ENCODE measurements at regions not wholly inside any gene's neighbourhood (a gene's known extent, or its start where the extent isn't known, plus 50 kb on each side); places are given as distances from the start of the nearest gene placed in this dataset.
"Not testable (repeated sequence)": the region's sequence is repeated elsewhere in the genome, so short reads cannot be mapped to it uniquely, and the experiment has no call there.

- H3K27me3 ChIP-seq, result no peaks in the 10 kb centered on the region
- Mint-ChIP-seq H3K9me3 (peaks cover 1% of the 10 kb centered on the region), H3K4me3 (no peak overlapping the region), H3K27ac (no peak overlapping the region), H3K27me3 (ENCODE audit: insufficient read depth, low read depth) (no peaks in the 10 kb centered on the region), H3K4me1 (no peaks in the 10 kb centered on the region), H3K36me3 (no peaks in the 10 kb centered on the region)
- no peak overlapping the region for H2AFZ ChIP-seq (replicated peaks)
- H3K4me3 ChIP-seq, result no peak overlapping the region
- H3K4me2 ChIP-seq, result no peak overlapping the region
- no peak for TF ChIP-seq EZH2phosphoT487 (IDR thresholded peaks at IDR 0.05)
- TF ChIP-seq CTCF (IDR thresholded peaks at IDR 0.05), result no peak
- no peak for TF ChIP-seq EZH2 (IDR thresholded peaks at IDR 0.05)
- DNase-seq (ENCODE audit: low spot score), result no peak
- H3K9ac ChIP-seq, result no peak overlapping the region
- H3K36me3 ChIP-seq, result no peaks in the 10 kb centered on the region
- no peaks in the 10 kb centered on the region for H4K20me1 ChIP-seq (ENCODE audit: low read depth)
- H3F3A ChIP-seq (ENCODE audit: low read depth), result no peaks in the 10 kb centered on the region
- H3K4me1 ChIP-seq, result no peaks in the 10 kb centered on the region
- H3K79me2 ChIP-seq (ENCODE audit: low read depth), result no peaks in the 10 kb centered on the region
- no peaks in the 10 kb centered on the region for H3K9me3 ChIP-seq (ENCODE audit: low read depth)
- H3K27ac ChIP-seq, result no peak overlapping the region
These were observed 74.0 kb upstream of the MSH6 start for GRCh38 chr2:47708801-47709499.

DNA sequence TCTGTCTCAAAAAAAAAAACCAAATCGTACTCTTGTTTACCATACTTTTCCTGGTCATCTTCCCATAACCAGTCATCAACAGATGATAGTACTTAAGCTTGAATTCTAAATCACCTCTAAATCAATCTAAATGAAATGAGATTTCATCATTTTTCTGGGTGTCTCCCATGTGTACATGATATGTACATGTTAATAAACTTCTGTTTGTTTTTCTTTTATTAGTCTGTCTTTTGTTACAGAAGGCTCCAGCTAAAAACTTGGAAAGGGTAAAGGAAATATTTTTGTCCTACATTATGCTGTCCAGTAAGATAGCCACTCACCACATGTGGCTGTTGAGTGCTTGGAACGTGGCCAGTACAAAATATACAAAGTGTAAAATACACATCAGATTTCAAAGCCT, 78.7 kb upstream of the MSH6 start:
- no peaks in the 10 kb centered on the region for H3K36me3 ChIP-seq
- H3K4me3 Mint-ChIP-seq, result no peak overlapping the region
- peaks cover under 1% of the 10 kb centered on the region for H3K4me1 Mint-ChIP-seq
- no peaks in the 10 kb centered on the region for H3K27me3 Mint-ChIP-seq (ENCODE audit: insufficient read depth, low read depth)
- TF ChIP-seq EZH2phosphoT487 (IDR thresholded peaks at IDR 0.05) (no peak), EZH2 (IDR thresholded peaks at IDR 0.05) (no peak), CTCF (IDR thresholded peaks at IDR 0.05) (no peak)
- H3F3A ChIP-seq (ENCODE audit: low read depth), result peaks cover 14% of the 10 kb centered on the region
- no peak overlapping the region for H3K4me3 ChIP-seq
- H3K79me2 ChIP-seq (ENCODE audit: low read depth), result no peaks in the 10 kb centered on the region
- H3K9me3 ChIP-seq (ENCODE audit: low read depth), result peaks cover 8% of the 10 kb centered on the region
- no peaks in the 10 kb centered on the region for H3K36me3 Mint-ChIP-seq
- no peak overlapping the region for H2AFZ ChIP-seq (replicated peaks)
- no peaks in the 10 kb centered on the region for H3K27me3 ChIP-seq
- H3K9me3 Mint-ChIP-seq, result no peaks in the 10 kb centered on the region
- no peak overlapping the region for H3K27ac ChIP-seq
- no peaks in the 10 kb centered on the region for H4K20me1 ChIP-seq (ENCODE audit: low read depth)
- no peak overlapping the region for H3K4me2 ChIP-seq
- no peak overlapping the region for H3K9ac ChIP-seq
- H3K4me1 ChIP-seq, result peaks cover 3% of the 10 kb centered on the region
- no peak for DNase-seq (ENCODE audit: low spot score)
- no peak overlapping the region for H3K27ac Mint-ChIP-seq

DNA sequence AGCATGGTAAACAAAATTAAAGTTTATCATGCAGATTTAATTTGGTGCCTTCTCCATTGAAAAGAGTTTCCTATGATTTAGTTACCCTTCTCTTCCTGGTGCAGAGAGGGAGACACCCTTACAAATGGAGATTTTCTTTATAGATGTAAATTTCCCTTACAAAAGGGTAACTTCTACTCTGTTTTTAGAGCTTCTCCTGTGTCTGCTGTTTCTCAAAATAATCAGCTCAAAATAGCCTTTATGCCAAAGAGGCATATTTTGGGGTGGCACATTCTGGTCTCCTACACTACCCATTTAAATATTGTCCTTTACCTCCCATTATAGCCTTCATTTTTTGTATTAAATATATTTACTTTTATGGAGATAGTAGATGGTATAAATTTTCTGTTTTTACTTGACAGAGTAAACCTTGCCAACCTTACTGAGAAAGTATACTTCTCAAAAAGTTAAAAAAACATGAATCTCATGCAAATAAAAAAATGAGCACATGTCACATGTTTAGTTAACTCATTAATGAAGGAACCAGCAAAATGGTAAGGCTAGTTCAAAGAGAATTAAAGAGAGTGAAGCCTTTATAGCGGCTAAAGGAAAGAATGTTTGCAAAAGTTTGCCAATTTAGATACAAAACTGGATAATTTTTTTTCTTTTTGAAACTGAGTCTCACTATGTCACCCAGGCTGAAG, 83.3 kb upstream of the MSH6 start:
- Mint-ChIP-seq H3K4me3 (no peak overlapping the region), H3K4me1 (peaks cover 35% of the 10 kb centered on the region)
- no peak overlapping the region for H3K27ac ChIP-seq

GRCh38 chr2:47698436-47698972, 84.4 kb upstream of the MSH6 start:
- not testable (repeated sequence) for H3K79me2 ChIP-seq (ENCODE audit: low read depth); H3K9me3 Mint-ChIP-seq; H4K20me1 ChIP-seq (ENCODE audit: low read depth); H3K27ac Mint-ChIP-seq; H3K27me3 Mint-ChIP-seq (ENCODE audit: insufficient read depth, low read depth); H3K36me3 ChIP-seq; H3K4me3 Mint-ChIP-seq; H3K27me3 ChIP-seq; H3K36me3 Mint-ChIP-seq; H3K4me3 ChIP-seq; H2AFZ ChIP-seq (replicated peaks); H3K9ac ChIP-seq
- peak overlapping the region; percentile 18 for H3K27ac ChIP-seq
- H3K4me1 ChIP-seq, result peaks cover 42% of the 10 kb centered on the region
- H3K4me1 Mint-ChIP-seq, result peaks cover 38% of the 10 kb centered on the region
- H3F3A ChIP-seq (ENCODE audit: low read depth), result peaks cover 54% of the 10 kb centered on the region
- peak; percentile 12 for DNase-seq (ENCODE audit: low spot score)
- peak overlapping the region; percentile 66 for H3K4me2 ChIP-seq
- peaks cover 10% of the 10 kb centered on the region for H3K9me3 ChIP-seq (ENCODE audit: low read depth)

More for the DNA sequence above, 83.3 kb upstream of the MSH6 start:
- Histone ChIP-seq H3K9ac (no peak overlapping the region), H3K4me1 (peaks cover 42% of the 10 kb centered on the region), H3K36me3 (no peaks in the 10 kb centered on the region), H3K4me2 (no peak overlapping the region), H2AFZ (replicated peaks) (no peak overlapping the region), H3K79me2 (ENCODE audit: low read depth) (no peaks in the 10 kb centered on the region), H3K9me3 (ENCODE audit: low read depth) (peaks cover 10% of the 10 kb centered on the region), H4K20me1 (ENCODE audit: low read depth) (no peaks in the 10 kb centered on the region), H3K4me3 (no peak overlapping the region), H3F3A (ENCODE audit: low read depth) (peaks cover 54% of the 10 kb centered on the region), H3K27me3 (no peaks in the 10 kb centered on the region)
- no peak overlapping the region for H3K27ac Mint-ChIP-seq
- TF ChIP-seq EZH2 (IDR thresholded peaks at IDR 0.05) (no peak), EZH2phosphoT487 (IDR thresholded peaks at IDR 0.05) (no peak), CTCF (IDR thresholded peaks at IDR 0.05) (no peak)
- H3K9me3 Mint-ChIP-seq, result no peaks in the 10 kb centered on the region
- H3K27me3 Mint-ChIP-seq (ENCODE audit: insufficient read depth, low read depth), result no peaks in the 10 kb centered on the region
- DNase-seq (ENCODE audit: low spot score), result no peak
- H3K36me3 Mint-ChIP-seq, result no peaks in the 10 kb centered on the region

GRCh38 chr2:47697681-47698435, 85.1 kb upstream of the MSH6 start:
- not testable (repeated sequence) for H3K9ac ChIP-seq; H3K27me3 ChIP-seq; H3K36me3 ChIP-seq; H3K27ac Mint-ChIP-seq; H3K9me3 Mint-ChIP-seq; H3K4me3 Mint-ChIP-seq; H3K36me3 Mint-ChIP-seq; H3K27me3 Mint-ChIP-seq (ENCODE audit: insufficient read depth, low read depth); H3K79me2 ChIP-seq (ENCODE audit: low read depth); H4K20me1 ChIP-seq (ENCODE audit: low read depth); H3K4me3 ChIP-seq; H2AFZ ChIP-seq (replicated peaks)
- H3F3A ChIP-seq (ENCODE audit: low read depth), result peaks cover 54% of the 10 kb centered on the region
- DNase-seq (ENCODE audit: low spot score), result peak; percentile 32
- H3K27ac ChIP-seq, result peak overlapping the region; percentile 79
- H3K4me1 Mint-ChIP-seq, result peaks cover 38% of the 10 kb centered on the region
- H3K9me3 ChIP-seq (ENCODE audit: low read depth), result peaks cover 10% of the 10 kb centered on the region
- H3K4me2 ChIP-seq, result peak overlapping the region; percentile 66
- peaks cover 42% of the 10 kb centered on the region for H3K4me1 ChIP-seq

Data from neural progenitor cell (in vitro differentiated cells).